Ishikawa (cell line): ENCODE measurements at regions not wholly inside any gene's neighbourhood (a gene's known extent, or its start where the extent isn't known, plus 50 kb on each side); places are given as distances from the start of the nearest gene placed in this dataset.

Source experiments
- CREB1 ChIP-seq: IDR thresholded peaks from 2 replicates; pipeline ENCODE4 v1.6.1; 2012; ENCODE audit warnings: low read depth
- EGR1 ChIP-seq: IDR thresholded peaks from 2 replicates; pipeline ENCODE4 v1.6.1; 2012
- EP300 ChIP-seq: IDR thresholded peaks from 2 replicates; pipeline ENCODE4 v1.6.1; 2012; ENCODE audit warnings: borderline replicate concordance
- NFIC ChIP-seq: IDR thresholded peaks from 2 replicates; pipeline ENCODE4 v1.6.1; 2012
- TF ChIP-seq, protein P1 (sequence below): IDR thresholded peaks from 2 replicates; pipeline ENCODE4 v1.6.1; 2012
- TF ChIP-seq, protein P2 (sequence below): IDR thresholded peaks from 2 replicates; pipeline ENCODE4 v1.6.1; 2012; ENCODE audit warnings: low read depth, mild to moderate bottlenecking

DNA sequence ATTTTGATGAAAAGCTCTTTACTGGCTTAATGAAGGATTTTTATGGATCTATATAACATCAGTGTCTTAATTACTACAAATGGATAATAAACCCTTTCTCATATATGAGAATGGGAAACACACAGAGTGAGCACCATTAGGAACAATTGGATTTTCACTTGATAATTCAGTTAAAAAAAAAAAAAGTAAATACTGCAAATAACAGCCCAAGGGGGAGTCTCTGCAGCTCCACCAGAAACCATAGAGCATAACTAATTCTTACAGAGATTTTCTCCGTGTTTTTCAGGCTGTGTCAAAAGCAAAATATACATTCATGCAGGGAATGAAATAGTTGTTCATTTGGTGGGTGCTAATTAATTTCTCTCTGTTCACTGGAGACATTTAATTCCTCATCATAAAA lies 125.3 kb downstream of the EBLN2 start:
- TF ChIP-seq CREB1 (no peak), EGR1 (no peak), NFIC (no peak), EP300 (no peak)
- TF ChIP-seq, protein P1, sequence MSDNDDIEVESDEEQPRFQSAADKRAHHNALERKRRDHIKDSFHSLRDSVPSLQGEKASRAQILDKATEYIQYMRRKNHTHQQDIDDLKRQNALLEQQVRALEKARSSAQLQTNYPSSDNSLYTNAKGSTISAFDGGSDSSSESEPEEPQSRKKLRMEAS: no peak
- TF ChIP-seq, protein P2, sequence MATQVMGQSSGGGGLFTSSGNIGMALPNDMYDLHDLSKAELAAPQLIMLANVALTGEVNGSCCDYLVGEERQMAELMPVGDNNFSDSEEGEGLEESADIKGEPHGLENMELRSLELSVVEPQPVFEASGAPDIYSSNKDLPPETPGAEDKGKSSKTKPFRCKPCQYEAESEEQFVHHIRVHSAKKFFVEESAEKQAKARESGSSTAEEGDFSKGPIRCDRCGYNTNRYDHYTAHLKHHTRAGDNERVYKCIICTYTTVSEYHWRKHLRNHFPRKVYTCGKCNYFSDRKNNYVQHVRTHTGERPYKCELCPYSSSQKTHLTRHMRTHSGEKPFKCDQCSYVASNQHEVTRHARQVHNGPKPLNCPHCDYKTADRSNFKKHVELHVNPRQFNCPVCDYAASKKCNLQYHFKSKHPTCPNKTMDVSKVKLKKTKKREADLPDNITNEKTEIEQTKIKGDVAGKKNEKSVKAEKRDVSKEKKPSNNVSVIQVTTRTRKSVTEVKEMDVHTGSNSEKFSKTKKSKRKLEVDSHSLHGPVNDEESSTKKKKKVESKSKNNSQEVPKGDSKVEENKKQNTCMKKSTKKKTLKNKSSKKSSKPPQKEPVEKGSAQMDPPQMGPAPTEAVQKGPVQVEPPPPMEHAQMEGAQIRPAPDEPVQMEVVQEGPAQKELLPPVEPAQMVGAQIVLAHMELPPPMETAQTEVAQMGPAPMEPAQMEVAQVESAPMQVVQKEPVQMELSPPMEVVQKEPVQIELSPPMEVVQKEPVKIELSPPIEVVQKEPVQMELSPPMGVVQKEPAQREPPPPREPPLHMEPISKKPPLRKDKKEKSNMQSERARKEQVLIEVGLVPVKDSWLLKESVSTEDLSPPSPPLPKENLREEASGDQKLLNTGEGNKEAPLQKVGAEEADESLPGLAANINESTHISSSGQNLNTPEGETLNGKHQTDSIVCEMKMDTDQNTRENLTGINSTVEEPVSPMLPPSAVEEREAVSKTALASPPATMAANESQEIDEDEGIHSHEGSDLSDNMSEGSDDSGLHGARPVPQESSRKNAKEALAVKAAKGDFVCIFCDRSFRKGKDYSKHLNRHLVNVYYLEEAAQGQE: no peak
